ENCODE measurements at regions not wholly inside any gene's neighbourhood (a gene's known extent, or its start where the extent isn't known, plus 50 kb on each side); places are given as distances from the start of the nearest gene placed in this dataset.
"Not testable (repeated sequence)": the region's sequence is repeated elsewhere in the genome, so short reads cannot be mapped to it uniquely, and the experiment has no call there.

DNA sequence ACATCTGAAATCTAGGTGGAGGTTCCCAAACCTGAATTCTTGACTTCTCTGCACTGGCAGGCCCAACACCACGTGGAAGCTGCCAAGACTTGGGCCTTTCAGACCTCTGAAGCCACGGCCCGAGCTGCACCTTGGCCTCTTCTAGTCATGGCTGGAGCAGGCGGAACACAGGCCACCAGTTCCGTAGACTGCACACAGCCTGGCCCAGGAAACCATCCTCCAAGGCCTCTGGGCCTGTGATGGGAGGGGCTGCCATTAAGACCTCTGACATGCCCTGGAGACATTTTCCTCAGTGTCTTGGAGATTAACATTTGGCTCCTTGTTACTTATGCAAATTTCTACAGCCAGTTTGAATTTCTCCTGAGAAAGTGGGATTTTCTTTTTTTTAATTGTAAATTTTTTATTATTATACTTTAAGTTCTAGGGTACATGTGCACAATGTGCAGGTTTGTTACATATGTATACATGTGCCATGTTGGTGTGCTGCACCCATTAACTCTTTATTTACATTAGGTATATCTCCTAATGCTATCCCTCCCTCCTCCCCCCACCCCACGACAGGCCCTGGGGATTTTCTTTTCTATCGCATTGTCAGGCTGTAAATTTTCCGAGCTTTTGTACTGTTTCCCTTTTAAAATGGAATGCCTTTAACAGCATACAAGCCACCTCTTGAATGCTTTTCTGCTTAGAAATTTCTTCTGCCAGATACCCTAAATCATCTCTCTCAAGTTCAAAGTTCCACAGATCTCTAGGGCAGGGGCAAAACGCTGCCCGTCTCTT is 492.9 kb upstream of the ARPP21 start:
- H3K9me3 Mint-ChIP-seq; H3K27ac Mint-ChIP-seq; H3K36me3 Mint-ChIP-seq (ENCODE audit: low read depth); DNase-seq (ENCODE audit: low spot score); H3K27me3 Mint-ChIP-seq (ENCODE audit: insufficient read depth); H3K4me1 Mint-ChIP-seq (ENCODE audit: low read depth); H3K4me3 Mint-ChIP-seq; intact Hi-C loops (cut with micrococcal nuclease): not testable (repeated sequence)

GRCh38 chr3:35183927-35184675 is 455.2 kb upstream of the ARPP21 start:
- no peak for DNase-seq (ENCODE audit: low spot score)
- no peak overlapping the region for H3K27ac Mint-ChIP-seq
- intact Hi-C loops (cut with micrococcal nuclease): no loop called here
- no peaks in the 10 kb centered on the region for H3K36me3 Mint-ChIP-seq (ENCODE audit: low read depth)
- no peaks in the 10 kb centered on the region for H3K27me3 Mint-ChIP-seq (ENCODE audit: insufficient read depth)
- H3K9me3 Mint-ChIP-seq: peaks cover 14% of the 10 kb centered on the region
- no peaks in the 10 kb centered on the region for H3K4me1 Mint-ChIP-seq (ENCODE audit: low read depth)
- H3K4me3 Mint-ChIP-seq: no peak overlapping the region

GRCh38 chr3:35184775-35185174 is 454.6 kb upstream of the ARPP21 start:
- peaks cover 14% of the 10 kb centered on the region for H3K9me3 Mint-ChIP-seq
- no peaks in the 10 kb centered on the region for H3K27me3 Mint-ChIP-seq (ENCODE audit: insufficient read depth)
- H3K4me3 Mint-ChIP-seq: no peak overlapping the region
- intact Hi-C loops (cut with micrococcal nuclease): no loop called here
- DNase-seq (ENCODE audit: low spot score): no peak
- no peak overlapping the region for H3K27ac Mint-ChIP-seq
- no peaks in the 10 kb centered on the region for H3K36me3 Mint-ChIP-seq (ENCODE audit: low read depth)
- no peaks in the 10 kb centered on the region for H3K4me1 Mint-ChIP-seq (ENCODE audit: low read depth)

DNA sequence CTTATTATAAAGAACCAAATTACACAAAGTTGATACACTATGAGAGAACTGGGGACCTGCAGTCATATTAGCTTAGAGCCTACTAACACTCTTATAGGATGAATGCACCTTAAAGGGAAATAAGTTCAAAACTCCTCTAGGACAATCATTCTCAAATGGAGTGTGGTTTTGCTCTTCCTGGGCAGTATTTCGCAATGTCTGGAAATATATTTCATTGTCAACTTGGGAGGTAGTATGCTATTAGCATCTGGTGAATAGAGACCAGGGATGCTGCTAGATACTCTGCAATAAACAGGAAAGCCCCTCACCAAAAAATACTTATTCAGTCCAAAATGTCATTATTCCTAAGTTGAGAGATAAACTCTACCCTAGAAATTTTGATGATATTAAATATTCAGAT is 451.4 kb upstream of the ARPP21 start:
- Mint-ChIP-seq H3K27ac (no peak overlapping the region), H3K4me3 (no peak overlapping the region), H3K9me3 (peaks cover 14% of the 10 kb centered on the region), H3K27me3 (ENCODE audit: insufficient read depth) (no peaks in the 10 kb centered on the region), H3K36me3 (ENCODE audit: low read depth) (no peaks in the 10 kb centered on the region), H3K4me1 (ENCODE audit: low read depth) (no peaks in the 10 kb centered on the region)
- no peak for DNase-seq (ENCODE audit: low spot score)
- intact Hi-C loops (cut with micrococcal nuclease): no loop called here

- no peak overlapping the region for H3K4me3 Mint-ChIP-seq
- no peak overlapping the region for H3K27ac Mint-ChIP-seq
- H3K36me3 Mint-ChIP-seq (ENCODE audit: low read depth): no peaks in the 10 kb centered on the region
- intact Hi-C loops (cut with micrococcal nuclease): no loop called here
- H3K27me3 Mint-ChIP-seq (ENCODE audit: insufficient read depth): no peaks in the 10 kb centered on the region
- no peak for DNase-seq (ENCODE audit: low spot score)
- H3K4me1 Mint-ChIP-seq (ENCODE audit: low read depth): no peaks in the 10 kb centered on the region
- peaks cover 6% of the 10 kb centered on the region for H3K9me3 Mint-ChIP-seq
Measured at GRCh38 chr3:35194666-35195065, 444.7 kb upstream of the ARPP21 start.

DNA sequence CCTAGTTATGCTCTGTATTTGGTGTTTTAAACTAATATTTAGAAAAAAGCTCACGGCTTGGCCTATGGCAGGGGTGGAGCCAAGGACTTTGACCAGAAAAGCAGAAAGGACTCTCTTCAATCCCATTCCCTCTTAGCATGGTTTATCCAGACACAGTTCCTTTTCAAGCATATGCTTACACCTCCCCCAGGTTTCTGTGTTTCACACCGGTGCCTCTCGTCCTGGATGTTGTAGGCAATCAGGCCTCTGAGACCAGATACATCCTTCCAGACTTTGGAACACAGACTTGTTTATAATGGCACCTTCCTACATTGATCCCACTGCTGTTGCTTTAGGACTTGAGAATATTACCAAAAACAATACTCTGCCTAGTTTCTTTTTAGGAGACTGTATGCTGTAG is 440.5 kb upstream of the ARPP21 start:
- DNase-seq (ENCODE audit: low spot score): no peak
- no peaks in the 10 kb centered on the region for H3K27me3 Mint-ChIP-seq (ENCODE audit: insufficient read depth)
- H3K36me3 Mint-ChIP-seq (ENCODE audit: low read depth): no peaks in the 10 kb centered on the region
- no peaks in the 10 kb centered on the region for H3K9me3 Mint-ChIP-seq
- no peak overlapping the region for H3K27ac Mint-ChIP-seq
- H3K4me3 Mint-ChIP-seq: no peak overlapping the region
- no peaks in the 10 kb centered on the region for H3K4me1 Mint-ChIP-seq (ENCODE audit: low read depth)
- intact Hi-C loops (cut with micrococcal nuclease): no loop called here

DNA sequence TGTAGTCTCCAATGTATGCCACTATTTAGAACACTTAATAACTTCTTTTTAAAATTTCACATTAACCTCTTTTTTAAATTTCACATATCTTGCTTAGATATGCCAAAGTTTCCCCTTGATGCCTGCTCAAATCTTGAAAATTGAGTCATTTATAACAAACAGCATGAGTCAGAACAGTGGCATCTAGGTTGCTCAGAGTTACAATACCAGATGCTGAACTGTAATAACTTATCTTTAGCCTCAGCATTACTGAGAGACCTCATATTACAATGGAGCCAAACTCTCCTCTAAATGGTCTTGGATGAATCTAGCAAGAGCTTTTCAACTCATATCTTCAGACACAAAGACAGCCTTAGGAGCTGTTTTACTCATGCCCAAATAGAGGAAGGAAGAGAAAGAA is 439.3 kb upstream of the ARPP21 start:
- H3K4me3 Mint-ChIP-seq: no peak overlapping the region

GRCh38 chr3:35201211-35201610 is 438.1 kb upstream of the ARPP21 start:
- Mint-ChIP-seq H3K9me3 (no peaks in the 10 kb centered on the region), H3K36me3 (ENCODE audit: low read depth) (no peaks in the 10 kb centered on the region), H3K4me1 (ENCODE audit: low read depth) (no peaks in the 10 kb centered on the region), H3K27me3 (ENCODE audit: insufficient read depth) (no peaks in the 10 kb centered on the region), H3K27ac (no peak overlapping the region), H3K4me3 (no peak overlapping the region)
- intact Hi-C loops (cut with micrococcal nuclease): no loop called here
- DNase-seq (ENCODE audit: low spot score): no peak

More for the DNA sequence above, 439.3 kb upstream of the ARPP21 start:
- Mint-ChIP-seq H3K4me1 (ENCODE audit: low read depth) (no peaks in the 10 kb centered on the region), H3K36me3 (ENCODE audit: low read depth) (no peaks in the 10 kb centered on the region), H3K27ac (no peak overlapping the region), H3K27me3 (ENCODE audit: insufficient read depth) (no peaks in the 10 kb centered on the region), H3K9me3 (no peaks in the 10 kb centered on the region)
- intact Hi-C loops (cut with micrococcal nuclease): no loop called here
- no peak for DNase-seq (ENCODE audit: low spot score)

DNA sequence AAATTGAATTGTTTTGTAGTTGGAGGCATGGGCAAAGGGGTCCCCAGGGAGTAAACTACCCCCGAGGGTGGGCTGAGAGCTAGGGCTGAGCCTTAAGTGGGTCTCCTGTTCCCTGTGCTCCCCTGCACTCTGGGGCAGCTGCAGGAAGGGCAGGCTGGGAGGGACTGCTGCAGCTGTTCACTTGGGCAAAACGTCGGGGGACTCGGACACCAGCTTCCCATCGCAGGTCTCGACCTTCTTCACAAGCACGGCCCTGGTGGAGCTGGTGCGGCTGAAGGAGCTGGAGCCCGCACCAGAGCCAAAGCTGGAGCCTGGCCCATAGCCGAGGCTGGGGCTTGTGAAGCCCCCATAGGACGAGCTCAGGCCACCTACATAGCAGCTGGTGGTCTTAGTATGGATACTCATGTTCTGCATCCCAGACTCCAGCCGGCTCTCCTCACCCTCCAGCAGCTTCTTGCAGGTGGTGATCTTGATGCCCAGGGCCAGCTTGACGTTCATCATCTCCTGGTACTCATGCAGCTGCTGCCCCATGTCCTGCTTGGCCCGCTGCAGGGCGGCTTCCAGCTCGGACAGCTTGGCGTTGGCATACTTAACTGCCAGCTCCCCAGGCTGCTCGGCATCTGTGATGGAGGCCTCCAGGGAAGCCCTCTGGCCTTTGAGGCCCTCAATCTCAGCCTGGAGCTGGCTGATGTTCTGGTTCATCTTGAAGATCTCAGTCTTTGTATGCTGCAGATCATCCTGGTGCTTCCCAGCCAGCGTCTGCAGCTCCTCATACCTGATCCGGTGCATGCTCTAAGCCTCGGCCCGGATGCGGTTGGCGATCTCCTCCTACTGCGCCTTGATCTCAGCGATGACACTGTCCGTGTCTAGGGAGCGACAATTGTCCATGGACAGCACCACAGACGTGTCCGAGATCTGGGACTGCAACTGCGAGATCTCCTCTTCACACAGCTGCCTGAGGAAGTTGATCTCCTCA is 423.5 kb upstream of the ARPP21 start:
- Mint-ChIP-seq H3K9me3 (no peaks in the 10 kb centered on the region), H3K36me3 (ENCODE audit: low read depth) (no peaks in the 10 kb centered on the region), H3K4me3 (no peak overlapping the region), H3K27me3 (ENCODE audit: insufficient read depth) (no peaks in the 10 kb centered on the region), H3K27ac (no peak overlapping the region), H3K4me1 (ENCODE audit: low read depth) (no peaks in the 10 kb centered on the region)
- intact Hi-C loops (cut with micrococcal nuclease): no loop called here
- DNase-seq (ENCODE audit: low spot score): no peak

GRCh38 chr3:35216501-35217266 is 422.6 kb upstream of the ARPP21 start:
- no peaks in the 10 kb centered on the region for H3K9me3 Mint-ChIP-seq
- no peaks in the 10 kb centered on the region for H3K27me3 Mint-ChIP-seq (ENCODE audit: insufficient read depth)
- no peak overlapping the region for H3K4me3 Mint-ChIP-seq
- H3K36me3 Mint-ChIP-seq (ENCODE audit: low read depth): no peaks in the 10 kb centered on the region
- H3K4me1 Mint-ChIP-seq (ENCODE audit: low read depth): no peaks in the 10 kb centered on the region
- intact Hi-C loops (cut with micrococcal nuclease): no loop called here
- no peak overlapping the region for H3K27ac Mint-ChIP-seq
- no peak for DNase-seq (ENCODE audit: low spot score)

DNA sequence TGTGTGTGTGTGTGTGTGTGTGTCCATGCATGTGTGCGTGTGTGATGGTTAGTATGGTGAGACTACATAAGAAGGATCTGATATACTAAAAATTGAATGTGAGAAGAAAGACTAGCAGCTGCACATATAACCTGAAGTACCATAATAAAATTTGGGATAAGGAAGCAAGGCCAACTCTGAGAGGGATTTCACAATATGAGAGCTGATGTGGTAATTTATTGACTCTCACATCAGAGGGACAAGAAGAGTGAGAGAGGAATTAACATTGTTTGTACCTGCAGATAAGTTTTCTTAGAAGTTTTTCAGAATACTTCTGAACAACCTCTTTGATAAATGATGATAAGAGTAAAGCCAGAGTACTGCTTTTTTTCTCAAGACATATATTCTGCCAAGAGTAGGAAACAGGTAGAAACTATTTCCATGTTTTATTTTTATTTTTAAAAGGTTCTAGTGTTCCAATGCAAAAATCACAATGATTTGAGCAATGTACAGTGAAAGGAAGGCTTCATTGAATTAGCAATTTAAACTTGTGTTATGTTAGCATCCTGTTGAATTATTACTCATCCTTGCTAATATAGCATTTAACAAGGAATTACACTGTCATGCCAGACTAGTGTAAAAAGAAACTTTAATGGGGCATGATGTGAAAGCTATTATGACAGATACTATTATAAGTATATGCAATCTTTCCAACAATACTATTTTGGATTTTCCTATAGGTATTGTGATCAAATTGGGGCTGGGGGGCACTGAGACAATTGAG is 415.5 kb upstream of the ARPP21 start:
- Mint-ChIP-seq H3K4me1 (ENCODE audit: low read depth) (no peaks in the 10 kb centered on the region), H3K9me3 (no peaks in the 10 kb centered on the region), H3K27me3 (ENCODE audit: insufficient read depth) (no peaks in the 10 kb centered on the region), H3K36me3 (ENCODE audit: low read depth) (no peaks in the 10 kb centered on the region), H3K4me3 (no peak overlapping the region), H3K27ac (no peak overlapping the region)
- DNase-seq (ENCODE audit: low spot score): no peak
- intact Hi-C loops (cut with micrococcal nuclease): no loop called here
